GM12891 (cell line): ENCODE measurements at regions not wholly inside any gene's neighbourhood (a gene's known extent, or its start where the extent isn't known, plus 50 kb on each side); places are given as distances from the start of the nearest gene placed in this dataset.

ENCODE experiments used
- DNase-seq: peaks from one replicate; pipeline ENCODE4 v3.0.0; 2011; ENCODE audit warnings: low spot score; ENCODE audit not compliant: insufficient read length
- FAIRE-seq: peaks from 2 replicates; lab custom pipeline; 2011; peaks lifted over from hg19 to GRCh38; lab: Jason Lieb, UNC
- PAX5 ChIP-seq: IDR thresholded peaks from 2 replicates; pipeline ENCODE4 v1.6.1; 2011; ENCODE audit warnings: low read length, moderate library complexity, mild to moderate bottlenecking; ENCODE audit not compliant: insufficient read depth, severe bottlenecking
- POLR2A ChIP-seq: IDR thresholded peaks from 2 replicates; pipeline ENCODE4 v1.6.1; 2011; ENCODE audit warnings: low read depth, low read length, control low read depth
- POLR2AphosphoS5 ChIP-seq: IDR thresholded peaks from 2 replicates; pipeline ENCODE4 v1.6.1; 2011; ENCODE audit warnings: low read depth, low read length, control low read depth
- POU2F2 ChIP-seq: IDR thresholded peaks from 2 replicates; pipeline ENCODE4 v1.6.1; 2011; ENCODE audit warnings: low read depth, mild to moderate bottlenecking, control low read depth, low read length, moderate library complexity
- SPI1 ChIP-seq: IDR thresholded peaks from 2 replicates; pipeline ENCODE4 v1.6.1; 2011; ENCODE audit warnings: low read depth, low read length, control low read depth
- TAF1 ChIP-seq: IDR thresholded peaks from 2 replicates; pipeline ENCODE4 v1.6.1; 2011; ENCODE audit warnings: low read depth, low read length, control low read depth

DNA sequence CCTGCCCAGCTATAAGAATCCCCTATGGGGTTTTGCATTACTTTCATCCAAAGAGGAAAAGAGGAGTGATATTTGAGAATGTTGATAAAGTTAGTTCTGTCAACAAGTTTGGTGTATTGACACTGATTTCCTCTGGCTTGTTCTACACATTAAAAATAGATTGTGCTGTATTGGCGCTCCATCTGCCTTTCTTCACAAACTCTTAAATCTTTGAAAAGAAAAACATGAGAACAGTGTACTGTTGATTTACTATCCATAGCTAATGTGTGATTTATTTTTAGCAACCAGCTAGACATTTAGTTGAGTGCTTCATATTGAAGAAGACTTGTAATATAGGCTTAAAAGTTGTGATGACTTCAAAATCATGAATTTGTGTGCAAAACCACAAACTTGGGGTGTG is 261.2 kb upstream of the ANKRD50 start:
- FAIRE-seq = no peak
- TF ChIP-seq POU2F2 (no peak), POLR2A (no peak), PAX5 (no peak), TAF1 (no peak), POLR2AphosphoS5 (no peak), SPI1 (no peak)

DNA sequence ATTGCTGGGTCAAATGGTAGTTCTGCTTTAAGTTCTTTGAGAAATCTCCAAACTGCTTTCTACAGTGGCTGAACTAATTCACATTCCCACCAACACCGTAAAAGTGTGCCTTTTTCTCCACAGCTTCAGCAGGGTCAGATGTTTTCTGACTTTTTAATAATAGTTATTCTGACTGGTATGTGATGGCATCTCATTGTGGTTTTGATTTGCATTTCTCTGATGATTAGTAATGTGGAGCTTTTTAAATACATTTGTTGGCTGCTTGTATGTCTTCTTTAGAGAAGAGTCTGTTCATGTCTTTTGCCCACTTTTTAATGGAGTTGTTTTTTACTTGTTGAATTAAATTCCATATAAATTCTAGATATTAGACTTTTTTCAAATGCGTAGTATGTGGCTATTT is 257.5 kb upstream of the ANKRD50 start:
- DNase-seq = no peak
- FAIRE-seq = no peak
- no peak for TF ChIP-seq POLR2AphosphoS5
- TF ChIP-seq PAX5 = no peak
- no peak for TF ChIP-seq TAF1
- no peak for TF ChIP-seq POLR2A
- no peak for TF ChIP-seq SPI1

More for the DNA sequence above, 261.2 kb upstream of the ANKRD50 start:
- no peak for DNase-seq

DNA sequence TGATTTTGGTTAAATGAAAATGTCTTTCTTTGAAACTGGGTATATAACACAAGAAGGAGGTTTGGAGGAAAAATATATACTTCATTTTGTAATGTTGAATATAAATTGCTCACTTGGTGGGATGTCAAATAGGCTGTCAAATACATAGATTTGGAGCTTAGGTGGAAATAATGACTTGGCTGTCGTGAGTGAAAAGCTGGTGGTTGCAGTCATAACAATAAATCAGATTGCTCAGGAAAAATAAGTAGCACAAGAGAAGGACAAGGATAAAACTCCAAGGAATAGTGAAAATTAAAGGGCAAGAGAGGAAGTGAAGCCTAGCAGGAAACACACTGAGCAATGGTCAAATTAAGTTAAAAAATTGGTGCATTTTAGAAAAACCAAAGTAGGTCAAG is 253.0 kb upstream of the ANKRD50 start:
- TF ChIP-seq POLR2A (no peak), TAF1 (no peak), PAX5 (no peak), POLR2AphosphoS5 (no peak), SPI1 (no peak), POU2F2 (no peak)
- DNase-seq (no peak), FAIRE-seq (no peak)

DNA sequence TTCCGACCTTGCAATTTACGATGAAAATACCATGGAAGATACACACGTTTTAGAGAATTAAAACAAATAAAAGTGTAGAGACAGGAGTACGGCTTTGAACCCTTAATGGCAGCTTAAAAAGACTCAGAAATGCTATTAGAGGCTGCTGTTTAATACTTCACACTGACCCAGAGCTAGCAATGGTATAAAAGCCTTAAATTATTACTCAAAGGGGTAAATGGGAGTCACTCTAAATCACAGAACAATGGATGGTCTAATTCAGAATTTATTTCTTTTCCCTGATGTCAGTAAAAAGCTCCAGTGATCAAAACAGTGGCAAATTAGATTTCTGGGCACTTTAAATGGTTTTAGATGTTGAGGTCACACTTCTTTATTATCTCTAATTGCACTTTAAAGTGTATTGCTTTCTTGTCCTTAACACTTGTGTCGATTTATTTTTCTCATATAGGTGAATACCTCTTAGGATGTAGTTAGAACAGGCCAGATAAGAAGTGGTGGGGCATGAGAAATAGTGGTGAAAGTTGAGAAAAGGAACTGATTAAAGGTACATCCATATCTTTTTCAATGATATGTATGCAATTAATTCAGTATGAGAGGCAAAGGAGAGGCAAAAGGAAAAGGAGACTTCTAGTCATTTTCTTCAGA is 252.4 kb upstream of the ANKRD50 start:
- FAIRE-seq (no peak), DNase-seq (no peak)

DNA sequence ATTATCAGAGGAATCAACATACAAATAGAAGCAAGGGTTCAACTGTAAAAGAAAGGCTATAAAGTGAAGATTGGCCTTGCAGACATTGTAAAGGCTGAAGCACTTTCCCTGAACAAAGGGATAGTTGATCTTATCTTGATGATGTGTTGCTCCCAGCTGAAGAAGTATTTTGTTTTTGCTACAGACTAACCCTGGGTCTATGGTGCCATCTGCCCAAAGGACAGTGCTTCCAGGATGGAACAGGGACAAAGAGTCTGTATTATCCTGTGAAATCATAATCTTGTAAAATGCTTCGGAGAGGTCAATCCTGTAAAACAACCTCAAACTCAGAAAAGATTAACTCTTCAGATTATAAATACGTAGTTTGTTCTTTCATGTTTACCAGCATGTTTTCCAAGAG is 251.7 kb upstream of the ANKRD50 start:
- FAIRE-seq = no peak
- no peak for DNase-seq
- TF ChIP-seq SPI1 = no peak
- no peak for TF ChIP-seq POLR2AphosphoS5
- no peak for TF ChIP-seq PAX5
- no peak for TF ChIP-seq POLR2A

More for the DNA sequence above, 252.4 kb upstream of the ANKRD50 start:
- TF ChIP-seq POU2F2 (no peak), TAF1 (no peak), SPI1 (no peak), POLR2A (no peak), PAX5 (no peak), POLR2AphosphoS5 (no peak)

DNA sequence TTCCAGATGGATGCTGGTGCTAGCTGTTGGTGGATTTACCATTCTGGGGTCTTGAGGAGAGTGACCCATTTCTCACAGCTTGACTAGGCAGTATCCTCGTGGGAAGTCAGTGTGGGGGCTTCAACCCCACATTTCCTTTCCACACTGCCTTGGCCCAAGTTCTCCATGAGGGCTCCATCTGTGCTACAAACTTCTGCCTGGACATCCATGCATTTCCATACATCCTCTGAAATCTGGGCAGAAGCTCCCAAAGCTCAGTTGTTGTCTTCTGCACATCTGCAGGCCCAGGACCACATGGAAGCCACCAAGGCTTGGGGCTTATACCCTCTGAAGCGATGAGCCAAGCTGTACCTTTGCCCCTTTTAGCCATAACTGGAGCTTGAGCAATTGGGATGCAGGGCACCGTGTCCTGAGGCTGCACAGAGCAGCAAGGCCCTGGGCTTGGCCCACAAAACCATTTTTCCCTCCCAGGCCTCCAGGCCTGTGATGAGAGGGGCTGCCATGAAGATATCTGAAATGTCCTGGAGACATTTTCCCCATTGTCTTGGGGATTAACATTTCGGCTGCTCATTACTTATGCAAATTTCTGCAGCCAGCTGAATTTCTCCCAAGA is 248.7 kb upstream of the ANKRD50 start:
- no peak for FAIRE-seq
- no peak for DNase-seq
- TF ChIP-seq SPI1 (no peak), POU2F2 (no peak), POLR2A (no peak), PAX5 (no peak), TAF1 (no peak)

DNA sequence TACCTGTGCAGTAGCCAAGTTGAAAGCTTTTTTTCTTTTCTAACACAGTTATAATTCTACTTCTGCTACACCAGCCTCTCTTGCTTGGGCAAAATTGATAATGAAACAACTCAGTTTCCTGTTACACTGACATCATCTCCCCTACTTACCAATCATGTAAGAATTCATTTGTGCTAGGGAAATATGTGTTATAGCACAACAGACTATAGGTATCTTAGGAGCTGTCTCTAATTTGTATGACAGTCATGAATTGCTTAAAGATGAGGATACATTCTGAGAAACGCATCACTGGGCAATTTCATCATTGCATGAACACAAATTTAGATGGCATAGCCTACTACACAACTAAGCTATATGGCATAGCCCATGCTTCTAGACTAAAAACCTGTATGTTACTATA is 246.3 kb upstream of the ANKRD50 start:
- FAIRE-seq = no peak
- TF ChIP-seq POU2F2 (no peak), TAF1 (no peak), SPI1 (no peak), PAX5 (no peak), POLR2A (no peak), POLR2AphosphoS5 (no peak)

DNA sequence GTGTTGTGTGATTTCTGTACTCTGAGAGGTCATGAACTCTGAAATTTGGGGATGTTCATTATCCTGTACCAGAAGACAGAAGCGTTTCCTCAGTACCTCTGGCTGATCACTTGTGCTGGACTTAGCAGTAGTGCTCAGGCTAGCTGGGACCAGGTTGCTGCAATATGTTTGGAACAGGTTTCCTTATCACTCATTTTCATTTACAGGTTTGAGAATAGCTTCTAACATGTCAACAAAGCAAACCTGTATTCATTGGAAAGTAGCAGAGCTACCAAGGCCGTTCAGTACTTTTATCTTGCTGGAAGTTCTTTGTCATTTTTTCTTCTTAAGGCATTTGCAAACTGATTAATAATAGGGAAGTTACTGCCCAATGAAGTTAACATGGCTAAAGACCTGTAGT is 242.9 kb upstream of the ANKRD50 start:
- DNase-seq (no peak), FAIRE-seq (no peak)
- TF ChIP-seq POLR2AphosphoS5 = no peak
- no peak for TF ChIP-seq POU2F2
- TF ChIP-seq SPI1 = no peak
- no peak for TF ChIP-seq POLR2A
- TF ChIP-seq TAF1 = no peak
- TF ChIP-seq PAX5 = no peak

More for the DNA sequence above, 246.3 kb upstream of the ANKRD50 start:
- DNase-seq = no peak

DNA sequence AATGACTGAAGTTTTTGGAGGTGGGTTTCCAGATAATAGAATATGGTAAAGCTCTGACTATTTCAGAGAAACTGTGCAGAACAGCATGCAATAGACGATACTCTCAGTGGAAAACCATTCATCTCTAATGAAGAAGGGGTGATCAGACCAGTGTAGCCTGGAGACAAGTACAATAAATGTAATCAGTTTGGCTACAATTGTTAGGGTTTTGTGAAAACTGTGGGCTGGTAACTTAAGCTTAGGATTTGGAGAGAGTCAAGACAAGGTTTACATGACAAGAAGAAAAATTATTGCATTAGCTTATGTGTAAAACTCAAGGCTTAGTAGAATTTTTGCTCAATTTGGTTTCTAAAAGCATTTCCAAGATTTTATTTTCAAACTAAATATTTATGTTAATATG is 241.5 kb upstream of the ANKRD50 start:
- TF ChIP-seq POLR2AphosphoS5 = no peak
- TF ChIP-seq SPI1 = no peak
- TF ChIP-seq TAF1 = no peak
- TF ChIP-seq POLR2A = no peak
- no peak for TF ChIP-seq POU2F2
- TF ChIP-seq PAX5 = no peak
- FAIRE-seq (no peak), DNase-seq (no peak)
